H9 (cell line): ENCODE measurements at regions not wholly inside any gene's neighbourhood (a gene's known extent, or its start where the extent isn't known, plus 50 kb on each side); places are given as distances from the start of the nearest gene placed in this dataset.

Experiments
- DNase-seq: peaks from one replicate; pipeline ENCODE4 v3.0.0-alpha.2; 2017
- H2AFZ ChIP-seq: one replicate; pipeline ENCODE4 v1.6.1; 2013; ENCODE audit warnings: mild to moderate bottlenecking, low read length, control low read depth, moderate library complexity
- H2AK5ac ChIP-seq: 2 replicates; pipeline ENCODE4 v1.6.1; 2013; ENCODE audit warnings: low read length, control low read depth, mixed read lengths; ENCODE audit not compliant: insufficient read length
- H2BK120ac ChIP-seq: one replicate; pipeline ENCODE4 v1.6.1; 2013; ENCODE audit warnings: low read depth, mild to moderate bottlenecking, low read length, control low read depth, inconsistent platforms; ENCODE audit not compliant: poor library complexity, severe bottlenecking
- H2BK12ac ChIP-seq: 2 replicates; pipeline ENCODE4 v1.6.1; 2013; ENCODE audit warnings: low read length, control low read depth, mixed read lengths, low read depth; ENCODE audit not compliant: insufficient read length
- H2BK15ac ChIP-seq: 2 replicates; pipeline ENCODE4 v1.6.1; 2013; ENCODE audit warnings: low read depth, low read length, control low read depth
- H2BK20ac ChIP-seq: one replicate; pipeline ENCODE4 v1.6.1; 2013; ENCODE audit warnings: low read depth, mild to moderate bottlenecking, low read length, control low read depth, inconsistent platforms; ENCODE audit not compliant: poor library complexity, severe bottlenecking
- H2BK5ac ChIP-seq: 2 replicates; pipeline ENCODE4 v1.6.1; 2013; ENCODE audit warnings: low read length, control low read depth, mixed read lengths; ENCODE audit not compliant: insufficient read length
- H3K14ac ChIP-seq: 2 replicates; pipeline ENCODE4 v1.6.1; 2013; ENCODE audit warnings: low read length, control low read depth; ENCODE audit not compliant: insufficient read depth
- H3K18ac ChIP-seq: 2 replicates; pipeline ENCODE4 v1.6.1; 2013; ENCODE audit warnings: low read depth, mild to moderate bottlenecking, mixed read lengths, low read length, control low read depth; ENCODE audit not compliant: insufficient read length
- H3K23ac ChIP-seq: 2 replicates; pipeline ENCODE4 v1.6.1; 2013; ENCODE audit warnings: low read length, control low read depth, mixed read lengths, low read depth; ENCODE audit not compliant: insufficient read length
- H3K23me2 ChIP-seq: 2 replicates; pipeline ENCODE4 v1.6.1; 2013; ENCODE audit warnings: low read depth, mild to moderate bottlenecking, mixed read lengths, low read length, control low read depth; ENCODE audit not compliant: insufficient read length, poor library complexity, severe bottlenecking
- H3K27ac ChIP-seq: 2 replicates; pipeline ENCODE4 v1.5.1; 2013; ENCODE audit warnings: low read length, control low read depth, mixed read lengths, low read depth; ENCODE audit not compliant: insufficient read length
- H3K27me3 ChIP-seq: 2 replicates; pipeline ENCODE4 v1.6.1; 2013; ENCODE audit warnings: low read length, control low read depth, inconsistent platforms; ENCODE audit not compliant: insufficient read depth
- H3K4ac ChIP-seq: 2 replicates; pipeline ENCODE4 v1.6.1; 2013; ENCODE audit warnings: low read depth, mild to moderate bottlenecking, control low read depth, inconsistent platforms, low read length, moderate library complexity
- H3K4me1 ChIP-seq: 2 replicates; pipeline ENCODE4 v1.6.1; 2013; ENCODE audit warnings: low read length, control low read depth, inconsistent platforms; ENCODE audit not compliant: insufficient read depth
- H3K4me2 ChIP-seq: 2 replicates; pipeline ENCODE4 v1.6.1; 2013; ENCODE audit warnings: low read length, control low read depth, mixed read lengths; ENCODE audit not compliant: insufficient read length, insufficient read depth
- H3K56ac ChIP-seq: 2 replicates; pipeline ENCODE4 v1.6.1; 2013; ENCODE audit warnings: low read depth, mild to moderate bottlenecking, mixed read lengths, low read length, control low read depth; ENCODE audit not compliant: insufficient read length
- H3K79me1 ChIP-seq: 2 replicates; pipeline ENCODE4 v1.6.1; 2013; ENCODE audit warnings: low read depth, mild to moderate bottlenecking, moderate library complexity, low read length, control low read depth, inconsistent platforms; ENCODE audit not compliant: insufficient read depth, poor library complexity, severe bottlenecking
- H3K79me2 ChIP-seq: 2 replicates; pipeline ENCODE4 v1.6.1; 2013; ENCODE audit warnings: low read length, control low read depth, inconsistent platforms; ENCODE audit not compliant: insufficient read depth
- H3K9ac ChIP-seq: 2 replicates; pipeline ENCODE4 v1.6.1; 2013; ENCODE audit warnings: low read length, control low read depth, mixed read lengths; ENCODE audit not compliant: insufficient read length; ENCODE audit errors: extremely low read depth
- H3K9me3 ChIP-seq: one replicate; pipeline ENCODE4 v1.6.1; 2013; ENCODE audit warnings: low read depth, low read length, inconsistent platforms; ENCODE audit not compliant: control insufficient read depth
- H3T11ph ChIP-seq: one replicate; pipeline ENCODE4 v1.6.1; 2013; ENCODE audit warnings: mild to moderate bottlenecking, low read length, control low read depth, inconsistent platforms
- H4K20me1 ChIP-seq: one replicate; pipeline ENCODE4 v1.6.1; 2013; ENCODE audit not compliant: control insufficient read depth, insufficient read length, insufficient read depth
- H4K5ac ChIP-seq: 2 replicates; pipeline ENCODE4 v1.6.1; 2013; ENCODE audit warnings: low read depth, mild to moderate bottlenecking, mixed read lengths, low read length, control low read depth; ENCODE audit not compliant: insufficient read length
- H4K8ac ChIP-seq: replicated peaks from 2 replicates; pipeline ENCODE4 v1.6.1; 2013; ENCODE audit warnings: low read length, control low read depth, mixed read lengths, low read depth; ENCODE audit not compliant: insufficient read length
- H4K91ac ChIP-seq: 2 replicates; pipeline ENCODE4 v1.6.1; 2013; ENCODE audit warnings: low read depth, mild to moderate bottlenecking, moderate library complexity, mixed read lengths, low read length, control low read depth; ENCODE audit not compliant: insufficient read length
- H3K27ac Mint-ChIP-seq, 3 experiments: 2 replicates in 2 of 3; 3 replicates in 1 of 3; pipeline ENCODE4 v1.8.0; 2020 to 2021; ENCODE audit warnings: mixed read lengths in 3 of 3, mild to moderate bottlenecking in 1 of 3, moderate library complexity in 1 of 3
- H3K27me3 Mint-ChIP-seq: 2 replicates; pipeline ENCODE4 v1.8.0; 2021; ENCODE audit warnings: low read depth, mild to moderate bottlenecking, moderate library complexity, mixed read lengths
- H3K36me3 Mint-ChIP-seq, 3 experiments: 2 replicates in 2 of 3; 3 replicates in 1 of 3; pipeline ENCODE4 v1.8.0; 2020 to 2021; ENCODE audit warnings: low read depth in 3 of 3, mixed read lengths in 3 of 3; ENCODE audit not compliant: insufficient read depth in 1 of 3
- H3K4me1 Mint-ChIP-seq, 2 experiments: 2 replicates each; pipeline ENCODE4 v1.8.0; 2020; ENCODE audit warnings: mixed read lengths in 2 of 2
- H3K4me3 Mint-ChIP-seq, 2 experiments: 2 replicates in 1 of 2; 3 replicates in 1 of 2; pipeline ENCODE4 v1.8.0; 2020 to 2021; ENCODE audit warnings: mild to moderate bottlenecking in 2 of 2, mixed read lengths in 2 of 2, moderate library complexity in 1 of 2
- H3K9me3 Mint-ChIP-seq, 2 experiments: 2 replicates in 1 of 2; 3 replicates in 1 of 2; pipeline ENCODE4 v1.8.0; 2020; ENCODE audit warnings: mild to moderate bottlenecking in 2 of 2, mixed read lengths in 2 of 2, moderate library complexity in 1 of 2
- CTCF ChIP-seq: fragments of 200-600 bp; sonication (generic); conservative IDR thresholded peaks from 3 replicates; pipeline ENCODE4 v1.8.0; 2021; ENCODE audit warnings: antibody characterized with exemption, mild to moderate bottlenecking

- Histone ChIP-seq H3K4me2 (no peak overlapping the region), H2BK120ac (no peak overlapping the region), H4K20me1 (no peaks in the 10 kb centered on the region), H3K23ac (no peak overlapping the region), H3K79me2 (no peaks in the 10 kb centered on the region), H3K4ac (no peak overlapping the region), H3K14ac (no peak overlapping the region), H2BK12ac (no peak overlapping the region), H3K27me3 (no peaks in the 10 kb centered on the region), H3K9me3 (no peaks in the 10 kb centered on the region), H2AFZ (no peak overlapping the region), H3K4me1 (no peaks in the 10 kb centered on the region), H3K9ac (no peak overlapping the region), H3K18ac (no peak overlapping the region), H4K5ac (no peak overlapping the region), H2BK5ac (no peak overlapping the region), H2BK20ac (no peak overlapping the region), H4K91ac (no peak overlapping the region), H2BK15ac (no peak overlapping the region), H3K23me2 (no peaks in the 10 kb centered on the region), H3K79me1 (no peaks in the 10 kb centered on the region), H4K8ac (no peak overlapping the region), H3K27ac (no peak overlapping the region), H3T11ph (no peak overlapping the region), H3K56ac (no peak overlapping the region), H2AK5ac (no peak overlapping the region)
- no peak for TF ChIP-seq CTCF
- Mint-ChIP-seq H3K4me3 (no peak overlapping the region), H3K9me3 (peaks cover 2 to 4% of the 10 kb centered on the region in 2 experiments; a peak in 2 of 5 replicates), H3K36me3 (0 out of 7 replicates have a peak, but pooled peaks cover 0 to 8% (median 0%) of the 10 kb centered on the region in 3 experiments), H3K27me3 (no peaks in the 10 kb centered on the region), H3K27ac (no peak overlapping the region), H3K4me1 (no peaks in the 10 kb centered on the region; a peak in 1 of 4 replicates)
- no peak for DNase-seq
Measured at GRCh38 chr4:125507141-125507540, 192.4 kb downstream of the FAT4 start.
